NCI-H2107 treated with DMSO at 0.1 percent for 48 hours (cell line): ENCODE measurements at regions not wholly inside any gene's neighbourhood (a gene's known extent, or its start where the extent isn't known, plus 50 kb on each side); places are given as distances from the start of the nearest gene placed in this dataset.
"Not testable (repeated sequence)": the region's sequence is repeated elsewhere in the genome, so short reads cannot be mapped to it uniquely, and the experiment has no call there.

Source experiments
- DNase-seq: peaks from one replicate; lab custom pipeline; 2025; ENCODE audit not compliant: unreplicated experiment; lab: John Stamatoyannopoulos, UW

GRCh38 chr7:65509368-65510186, 135.9 kb downstream of the ZNF92 start:
- no peak for DNase-seq

- DNase-seq = not testable (repeated sequence)
Observed at GRCh38 chr7:65510187-65510538, 136.5 kb downstream of the ZNF92 start.

- not testable (repeated sequence) for DNase-seq
Observed at GRCh38 chr7:65519751-65520150, 146.1 kb downstream of the ZNF92 start.

GRCh38 chr7:65545465-65546161, 172.0 kb downstream of the ZNF92 start:
- not testable (repeated sequence) for DNase-seq

- DNase-seq = not testable (repeated sequence)
Observed at GRCh38 chr7:65549589-65550443, 176.2 kb downstream of the ZNF92 start.

GRCh38 chr7:65550444-65550809, 176.8 kb downstream of the ZNF92 start:
- DNase-seq = not testable (repeated sequence)

GRCh38 chr7:65551042-65551441, 177.4 kb downstream of the ZNF92 start:
- not testable (repeated sequence) for DNase-seq

- not testable (repeated sequence) for DNase-seq
Observed at GRCh38 chr7:65554553-65555476, 181.2 kb downstream of the ZNF92 start.

- not testable (repeated sequence) for DNase-seq
Observed at GRCh38 chr7:65558584-65558983, 184.9 kb downstream of the ZNF92 start.

- not testable (repeated sequence) for DNase-seq
Observed at GRCh38 chr7:65561786-65562372, 188.2 kb downstream of the ZNF92 start.

- DNase-seq = not testable (repeated sequence)
Observed at GRCh38 chr7:65562522-65562921, 188.9 kb downstream of the ZNF92 start.

GRCh38 chr7:65563333-65563732, 189.7 kb downstream of the ZNF92 start:
- DNase-seq = not testable (repeated sequence)

- not testable (repeated sequence) for DNase-seq
Observed at GRCh38 chr7:65568226-65568625, 194.6 kb downstream of the ZNF92 start.

GRCh38 chr7:65570990-65571389, 197.3 kb downstream of the ZNF92 start:
- DNase-seq = not testable (repeated sequence)

GRCh38 chr7:65572581-65572980, 198.9 kb downstream of the ZNF92 start:
- not testable (repeated sequence) for DNase-seq

GRCh38 chr7:65576370-65576769, 202.7 kb downstream of the ZNF92 start:
- not testable (repeated sequence) for DNase-seq

- not testable (repeated sequence) for DNase-seq
Observed at GRCh38 chr7:65582518-65583119, 209.0 kb downstream of the ZNF92 start.

GRCh38 chr7:65602495-65602894, 228.8 kb downstream of the ZNF92 start:
- DNase-seq = not testable (repeated sequence)

GRCh38 chr7:65609131-65609530, 235.5 kb downstream of the ZNF92 start:
- DNase-seq = no peak
